GM21576 (cell line): ENCODE measurements at regions not wholly inside any gene's neighbourhood (a gene's known extent, or its start where the extent isn't known, plus 50 kb on each side); places are given as distances from the start of the nearest gene placed in this dataset.
"Not testable (repeated sequence)": the region's sequence is repeated elsewhere in the genome, so short reads cannot be mapped to it uniquely, and the experiment has no call there.

ENCODE experiments used
- ATAC-seq: cut with Tn5 transposase; IDR thresholded peaks from one replicate; pipeline ENCODE4 v1.9.1; 2021; ENCODE audit warnings: mild to moderate bottlenecking, moderate library complexity; ENCODE audit not compliant: unreplicated experiment

DNA sequence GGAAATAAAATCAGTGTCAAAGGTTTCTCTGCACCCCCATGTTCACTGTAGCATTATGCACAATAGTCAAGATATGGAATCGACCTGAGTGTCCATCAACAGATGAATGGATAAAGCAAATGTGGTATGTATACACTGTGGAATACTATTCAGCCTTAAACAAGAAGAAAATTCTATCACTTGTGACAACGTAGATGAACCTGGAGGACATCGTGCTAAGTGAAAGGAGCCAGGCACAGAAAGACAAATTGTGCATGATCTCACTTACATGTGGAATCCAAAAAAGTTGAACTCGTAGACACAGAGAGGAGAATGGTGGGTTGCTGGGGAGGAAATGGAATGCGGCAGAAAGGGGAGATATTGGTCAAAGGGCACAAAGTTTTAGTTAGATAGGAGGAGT lies 136.3 kb upstream of the ESR1 start:
- no peak for ATAC-seq

GRCh38 chr6:151674578-151674977 lies 132.9 kb upstream of the ESR1 start:
- ATAC-seq = no peak

GRCh38 chr6:151675746-151676459 lies 131.6 kb upstream of the ESR1 start:
- ATAC-seq = peak; percentile 92

DNA sequence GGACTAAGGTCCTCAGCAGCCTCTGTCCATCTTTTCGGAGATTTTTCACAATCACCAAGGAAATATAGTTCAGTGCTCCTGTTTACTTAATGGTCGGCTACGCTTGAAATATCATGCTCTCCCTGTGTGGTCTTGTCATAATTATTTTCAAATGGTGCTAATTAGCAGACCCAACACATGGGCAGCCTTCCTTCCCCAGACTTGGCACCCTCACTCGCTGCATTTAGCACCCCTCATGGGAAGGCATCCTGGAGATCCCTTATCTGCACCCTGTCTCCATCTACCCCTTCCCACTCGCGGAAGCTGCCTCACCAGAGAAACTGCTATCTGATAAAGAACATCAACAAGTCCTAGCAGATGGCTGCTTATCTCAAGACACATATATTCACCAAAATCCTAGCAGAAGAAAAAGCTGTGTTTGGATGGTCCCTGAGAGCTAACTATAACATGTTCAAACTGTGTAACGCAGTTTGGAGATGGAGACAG lies 131.0 kb upstream of the ESR1 start:
- no peak for ATAC-seq

DNA sequence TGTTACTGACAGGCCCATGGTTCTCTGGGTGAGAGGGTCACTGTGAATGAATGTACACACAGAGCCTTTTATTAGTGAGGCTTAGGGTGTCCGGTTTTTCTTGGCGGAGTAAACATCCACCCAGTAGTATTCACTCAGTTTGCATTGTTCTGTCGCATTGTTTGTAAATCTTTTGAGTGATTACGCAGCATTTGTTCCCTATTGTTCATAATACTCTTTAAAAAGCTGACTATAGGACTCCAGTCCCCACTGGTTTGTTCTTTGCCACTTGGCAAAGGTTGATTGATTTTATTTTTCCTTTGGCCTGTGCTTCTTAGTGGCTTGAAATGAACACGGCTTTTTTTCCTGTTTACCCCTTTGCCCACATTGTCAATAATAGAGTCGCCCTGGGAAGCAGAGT lies 130.1 kb upstream of the ESR1 start:
- no peak for ATAC-seq

DNA sequence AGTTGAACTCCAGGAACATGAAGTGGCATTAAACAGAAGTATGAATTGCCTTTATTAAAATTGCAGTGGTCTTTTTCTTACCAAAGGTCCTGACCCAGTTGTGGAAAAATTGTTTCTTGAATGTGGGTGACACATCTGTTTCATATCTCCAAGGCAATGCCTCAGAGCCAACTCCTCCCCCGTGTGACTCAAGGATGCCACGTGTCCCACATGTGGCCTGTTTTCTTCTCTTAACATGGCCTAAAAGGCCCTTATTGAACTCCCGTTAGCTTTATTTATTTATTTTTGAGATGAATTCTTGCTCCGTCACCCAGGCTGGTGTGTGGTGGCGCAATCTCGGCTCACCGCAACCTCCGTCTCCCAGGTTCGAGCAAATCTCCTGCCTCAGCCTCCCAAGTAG lies 128.4 kb upstream of the ESR1 start:
- no peak for ATAC-seq

DNA sequence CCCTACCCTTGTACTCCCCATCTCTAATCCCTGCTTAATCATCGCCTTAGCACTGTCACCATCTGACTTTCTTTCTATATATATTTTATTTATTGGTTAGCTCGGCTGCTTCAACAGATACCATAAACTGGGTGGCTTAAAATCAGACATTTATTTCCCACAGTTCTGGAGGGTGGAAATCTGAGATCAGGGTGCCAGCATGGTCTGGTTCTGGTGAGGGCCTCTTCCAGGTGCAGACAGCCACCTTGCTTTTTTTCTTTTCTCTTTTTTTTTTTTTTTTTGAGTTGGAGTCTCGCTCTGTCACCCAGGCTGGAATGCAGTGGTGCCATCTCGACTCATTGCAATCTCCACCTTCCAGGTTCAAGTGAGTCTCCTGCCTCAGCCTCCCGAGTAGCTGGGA lies 127.5 kb upstream of the ESR1 start:
- ATAC-seq = no peak

DNA sequence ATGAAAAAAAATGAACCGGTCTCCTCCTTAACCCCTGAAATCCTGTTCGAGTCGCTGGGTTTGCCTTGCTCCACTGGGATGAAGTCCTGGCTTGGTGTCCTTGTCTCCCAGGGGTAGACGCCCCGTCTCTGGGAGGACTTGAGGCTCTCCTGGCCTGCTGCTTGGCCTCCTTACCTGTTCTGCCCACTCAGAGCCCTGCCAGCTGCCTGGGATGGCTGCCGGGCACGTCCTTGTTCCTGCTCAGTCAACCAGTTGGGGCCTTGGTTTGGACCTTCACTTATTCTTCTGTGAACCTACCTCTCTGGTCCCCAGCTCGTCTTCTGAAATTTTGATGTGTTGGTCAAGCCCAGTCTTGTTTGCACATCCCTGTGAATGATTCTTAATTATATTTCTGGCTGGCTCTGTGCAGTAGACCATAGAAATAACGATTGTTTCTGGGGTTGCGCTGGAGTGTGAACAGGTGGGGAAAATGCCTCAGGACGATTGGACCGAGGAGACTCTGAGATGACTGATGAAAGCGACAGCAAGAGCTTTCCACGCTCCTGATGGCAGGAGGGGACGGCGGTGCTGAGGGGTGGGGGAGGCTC lies 126.5 kb upstream of the ESR1 start:
- ATAC-seq = no peak

- peak; percentile 64 for ATAC-seq
Measured at GRCh38 chr6:151681433-151682059, 125.9 kb upstream of the ESR1 start.

DNA sequence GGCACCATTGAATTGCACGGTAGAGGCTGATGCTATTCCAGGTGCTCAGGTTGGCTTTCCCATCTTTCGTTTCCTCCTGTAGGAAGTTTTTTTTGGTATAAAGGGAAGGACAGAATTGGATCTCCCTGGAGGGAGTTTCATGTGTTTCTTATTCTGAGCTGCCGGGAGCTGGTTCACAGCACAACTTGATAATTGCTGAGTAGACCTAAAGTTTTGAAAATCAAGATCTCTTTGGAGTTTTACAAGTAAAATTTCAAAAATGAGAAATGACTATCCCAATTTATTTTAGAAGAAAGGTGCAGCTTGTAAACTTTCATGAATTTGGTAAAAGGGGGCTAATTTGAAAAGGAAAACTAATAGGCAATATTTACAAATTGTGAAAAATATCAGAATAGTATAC lies 125.2 kb upstream of the ESR1 start:
- no peak for ATAC-seq

DNA sequence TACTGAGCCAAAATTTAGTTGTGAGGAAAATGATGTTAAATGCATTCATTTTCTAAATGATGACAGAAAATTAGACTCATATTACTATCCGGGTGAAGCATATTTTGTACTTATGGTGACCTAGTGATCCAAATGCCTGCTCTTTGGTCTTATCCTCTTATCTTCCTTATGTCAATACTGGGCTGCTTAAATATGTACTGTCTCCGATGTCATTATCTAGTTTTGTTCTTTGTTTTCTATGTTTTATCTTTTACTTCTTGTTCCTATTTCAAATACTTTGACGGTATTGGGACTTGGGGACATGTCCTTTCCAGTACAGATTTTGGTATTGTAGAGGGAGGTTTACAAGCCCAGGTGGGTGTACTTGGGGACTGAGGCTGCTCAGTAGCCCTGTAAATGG lies 124.6 kb upstream of the ESR1 start:
- no peak for ATAC-seq

DNA sequence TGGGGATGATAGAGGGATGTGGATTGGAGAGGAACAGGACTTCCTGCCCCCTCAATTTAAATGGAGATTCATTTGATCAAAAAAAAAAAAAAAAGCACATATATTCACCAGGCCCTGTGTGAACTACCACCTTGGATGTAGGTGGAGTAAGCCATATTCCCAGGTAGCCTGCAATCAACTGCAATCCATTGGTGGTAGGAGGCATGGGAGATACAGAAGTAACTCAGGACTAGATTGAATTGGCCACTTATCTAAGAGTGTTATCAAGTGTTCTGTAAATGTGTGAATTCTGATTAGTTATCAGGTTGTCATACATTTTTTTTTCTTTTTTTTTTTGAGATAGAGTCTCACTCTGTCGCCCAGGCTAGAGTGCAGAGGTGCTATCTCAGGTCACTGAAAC lies 124.1 kb upstream of the ESR1 start:
- no peak for ATAC-seq

DNA sequence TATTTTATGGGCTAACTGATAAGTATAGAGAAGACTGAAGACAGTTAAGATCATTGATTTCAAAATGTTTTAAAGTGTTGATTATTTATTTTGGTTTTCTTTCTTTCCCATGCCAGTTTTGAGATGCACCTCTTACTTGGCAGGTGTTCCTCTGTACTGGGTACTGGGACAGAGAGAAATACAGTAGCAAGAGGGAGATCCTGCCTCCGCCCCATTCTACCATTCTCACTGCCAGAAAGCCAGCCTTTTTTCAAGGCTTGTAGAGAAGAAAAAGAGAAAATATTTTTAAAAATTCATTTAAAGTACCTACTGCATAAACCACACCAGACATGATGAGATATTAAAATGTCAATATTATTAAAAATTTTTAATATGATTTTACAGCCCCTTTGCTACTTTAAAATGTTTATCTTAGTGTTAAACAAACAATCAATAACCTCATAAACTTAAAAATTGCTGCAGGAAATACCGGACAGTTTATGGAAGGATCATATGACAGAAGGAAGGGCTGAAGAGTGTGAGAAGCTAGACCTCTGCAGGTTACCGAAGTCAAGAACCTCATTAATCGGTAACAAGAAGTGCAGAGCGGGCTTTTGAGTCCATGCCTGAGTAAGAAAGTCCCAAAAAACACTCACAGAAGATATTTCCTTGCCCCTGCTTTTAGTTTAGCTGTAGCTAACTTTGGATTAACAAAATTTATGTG lies 117.8 kb upstream of the ESR1 start:
- ATAC-seq = no peak

DNA sequence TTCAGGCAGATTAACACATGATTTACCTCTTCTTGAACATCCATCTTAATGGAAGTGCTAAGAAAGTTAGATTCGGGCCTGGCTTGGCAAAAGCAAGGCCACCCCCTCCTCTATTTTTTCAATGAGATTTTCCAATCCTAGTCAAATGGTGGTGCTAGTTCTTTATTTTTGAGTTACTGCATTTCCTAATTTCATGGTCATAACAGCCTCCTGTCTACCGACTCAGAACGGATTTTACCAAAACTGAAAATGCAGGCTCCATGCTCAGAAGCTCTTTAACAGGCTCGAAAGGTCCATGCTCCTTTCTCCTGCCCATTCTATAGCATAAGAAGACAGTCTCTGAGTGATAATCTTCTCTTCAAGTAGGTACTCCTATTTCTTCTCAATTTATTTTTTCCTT lies 117.2 kb upstream of the ESR1 start:
- ATAC-seq = no peak

DNA sequence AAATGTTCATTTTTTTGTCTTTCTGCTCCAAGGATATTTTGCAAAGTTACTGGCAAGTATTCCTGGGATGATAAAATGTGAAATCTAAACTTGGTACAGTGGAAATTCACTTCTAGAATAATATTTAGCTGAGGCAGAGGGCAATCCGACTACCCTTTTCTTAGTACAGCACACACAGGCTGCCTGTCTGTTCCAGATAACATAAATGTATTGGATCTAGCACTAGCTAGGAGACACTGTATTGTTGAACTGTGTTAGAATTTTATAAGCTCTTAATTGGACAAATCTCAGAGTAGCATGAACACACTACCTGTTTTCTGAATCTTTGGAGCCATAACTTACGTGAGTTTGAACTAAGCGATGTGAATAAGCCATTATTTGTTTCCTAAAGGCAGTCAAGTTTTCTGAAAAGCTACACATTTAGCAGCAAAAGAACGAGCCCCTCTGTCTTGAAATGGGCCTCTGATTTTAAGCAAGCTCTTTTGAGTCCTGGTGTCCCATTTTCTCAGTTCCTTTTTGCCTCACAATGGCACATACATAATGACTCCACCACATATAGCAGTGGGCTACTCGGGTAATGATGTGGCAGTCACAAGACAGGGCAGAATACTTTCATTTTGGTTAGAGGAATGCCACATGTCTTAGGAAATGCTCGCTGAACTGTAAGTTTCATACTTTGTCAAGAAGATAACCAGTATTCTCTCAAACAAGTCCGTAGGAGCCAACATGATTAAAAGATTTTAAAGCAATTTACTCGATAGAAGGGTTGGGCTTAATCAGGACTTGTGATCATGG lies 116.5 kb upstream of the ESR1 start:
- ATAC-seq = peak; percentile 98

GRCh38 chr6:151692216-151692615 lies 115.3 kb upstream of the ESR1 start:
- ATAC-seq = no peak

GRCh38 chr6:151693366-151693765 lies 114.1 kb upstream of the ESR1 start:
- no peak for ATAC-seq

- no peak for ATAC-seq
Measured at GRCh38 chr6:151695156-151695555, 112.3 kb upstream of the ESR1 start.

DNA sequence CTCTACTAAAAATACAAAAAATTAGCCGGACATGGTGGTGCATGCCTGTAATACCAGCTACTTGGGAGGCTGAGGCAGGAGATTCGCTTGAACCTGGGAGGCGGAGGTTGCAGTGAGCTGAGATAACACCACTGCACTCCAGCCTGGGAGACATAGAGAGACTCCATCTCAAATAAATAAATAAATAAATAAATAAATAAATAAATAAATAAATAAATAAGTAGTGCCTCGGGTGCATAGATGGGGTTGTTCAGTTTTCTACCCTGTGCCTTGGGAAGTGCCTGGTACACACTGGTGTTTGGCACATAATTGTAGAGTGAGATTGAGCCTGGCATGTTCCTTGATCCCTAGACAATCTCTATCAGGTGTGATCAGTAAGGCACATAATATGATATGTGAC lies 111.2 kb upstream of the ESR1 start:
- ATAC-seq = not testable (repeated sequence)

GRCh38 chr6:151698931-151699700 lies 108.4 kb upstream of the ESR1 start:
- no peak for ATAC-seq
